ENCODE measurements at regions not wholly inside any gene's neighbourhood (a gene's known extent, or its start where the extent isn't known, plus 50 kb on each side); places are given as distances from the start of the nearest gene placed in this dataset.
"Not testable (repeated sequence)": the region's sequence is repeated elsewhere in the genome, so short reads cannot be mapped to it uniquely, and the experiment has no call there.

- TF ChIP-seq EZH2phosphoT487 (IDR thresholded peaks at IDR 0.05; ENCODE audit: insufficient read depth, low read depth); EZH2 (IDR thresholded peaks at IDR 0.05; ENCODE audit: insufficient read depth, poor library complexity, severe bottlenecking): not testable (repeated sequence)
Measured at GRCh38 chr10:16223618-16224017, 213.2 kb upstream of the PTER start.
